Sigmoid colon (tissue), 6 donors: ENCODE measurements at regions not wholly inside any gene's neighbourhood (a gene's known extent, or its start where the extent isn't known, plus 50 kb on each side); places are given as distances from the start of the nearest gene placed in this dataset.

Experiments
- DNase-seq: peaks from one replicate; pipeline ENCODE4 v3.0.0-alpha.2; 2019
- H3K27ac ChIP-seq, 4 donors: fragments of 200-600 bp; sonication (generic); one replicate each; pipeline ENCODE4 v1.5.1; 2016 to 2019; ENCODE audit warnings: mild to moderate bottlenecking in 1 of 4
- H3K27me3 ChIP-seq, 3 donors: fragments of 200-600 bp; sonication (generic); one replicate each; pipeline ENCODE4 v1.5.1; 2019; ENCODE audit warnings: mild to moderate bottlenecking in 1 of 3
- H3K36me3 ChIP-seq, 4 donors: fragments of 200-600 bp; sonication (generic); one replicate each; pipeline ENCODE4 v1.5.1; 2016 to 2019
- H3K4me1 ChIP-seq, 4 donors: fragments of 200-600 bp; sonication (generic); one replicate each; pipeline ENCODE4 v1.5.1; 2017 to 2019
- H3K4me3 ChIP-seq, 4 donors: fragments of 200-600 bp; sonication (generic); one replicate each; pipeline ENCODE4 v1.5.1; 2017 to 2019; ENCODE audit warnings: mild to moderate bottlenecking in 2 of 4, moderate library complexity in 1 of 4
- H3K9me3 ChIP-seq, 4 donors: fragments of 200-600 bp in 3 of 4; sonication (generic) in 3 of 4; one replicate each; pipeline versions ENCODE4 v1.5.1 to v1.6.1; 2013 to 2019
- EP300 ChIP-seq, 4 donors: sonication (generic); formaldehyde crosslinking; IDR thresholded peaks; one replicate each; pipeline ENCODE4 v1.6.1; 2017; ENCODE audit warnings: antibody characterized with exemption in 4 of 4
- POLR2A ChIP-seq, 2 donors: fragments of 450-650 bp; IDR thresholded peaks; one replicate each; pipeline ENCODE4 v1.6.1; 2016; ENCODE audit warnings: antibody characterized with exemption in 2 of 2, mild to moderate bottlenecking in 2 of 2, moderate library complexity in 2 of 2
- POLR2AphosphoS5 ChIP-seq, 4 donors: sonication (generic); formaldehyde crosslinking; IDR thresholded peaks; one replicate each; pipeline ENCODE4 v1.6.1; 2017; ENCODE audit warnings: antibody characterized with exemption in 4 of 4
- WGBS, 2 donors: extraction: QIAGEN DNeasy Blood & Tissue Kit; methylation state at CpG; one replicate each; pipeline ENCODE4 v1.1.7; 2013; 5-methylcytosine and 5-hydroxymethylcytosine counted together
- intact Hi-C: fragments of 100-400 bp; cut with DNase I; formaldehyde crosslinking; loops from one replicate; pipeline ENCODE4 v1.15.1; 2023
- TF ChIP-seq, protein P1 (sequence below), 4 experiments: fragments of 450-650 bp in 3 of 4; fragments of 200-600 bp in 1 of 4; IDR thresholded peaks; one replicate each; pipeline ENCODE4 v1.5.1; 2016 to 2019; ENCODE audit warnings: antibody characterized with exemption in 4 of 4, mild to moderate bottlenecking in 3 of 4, moderate library complexity in 2 of 4
- donor health status: healthy with polysubstance abuse.
- donor health status: healthy.

GRCh38 chr11:112454841-112455240 is 194.2 kb upstream of the PLET1 start:
- no peaks in the 10 kb centered on the region for H3K9me3 ChIP-seq
- H3K27ac ChIP-seq: no peak overlapping the region
- no peaks in the 10 kb centered on the region for H3K4me1 ChIP-seq
- 29 to 70% methylated on average over 4 of the region's 4 CpGs for WGBS, 2 donors
- H3K27me3 ChIP-seq: no peaks in the 10 kb centered on the region
- intact Hi-C loops: loop anchor here (5.0 kb wide), 1 partner anchor 168 kb away; no protein-coding TSS in a partner anchor
- H3K36me3 ChIP-seq: no peaks in the 10 kb centered on the region
- no peak for DNase-seq
- TF ChIP-seq, protein P1, sequence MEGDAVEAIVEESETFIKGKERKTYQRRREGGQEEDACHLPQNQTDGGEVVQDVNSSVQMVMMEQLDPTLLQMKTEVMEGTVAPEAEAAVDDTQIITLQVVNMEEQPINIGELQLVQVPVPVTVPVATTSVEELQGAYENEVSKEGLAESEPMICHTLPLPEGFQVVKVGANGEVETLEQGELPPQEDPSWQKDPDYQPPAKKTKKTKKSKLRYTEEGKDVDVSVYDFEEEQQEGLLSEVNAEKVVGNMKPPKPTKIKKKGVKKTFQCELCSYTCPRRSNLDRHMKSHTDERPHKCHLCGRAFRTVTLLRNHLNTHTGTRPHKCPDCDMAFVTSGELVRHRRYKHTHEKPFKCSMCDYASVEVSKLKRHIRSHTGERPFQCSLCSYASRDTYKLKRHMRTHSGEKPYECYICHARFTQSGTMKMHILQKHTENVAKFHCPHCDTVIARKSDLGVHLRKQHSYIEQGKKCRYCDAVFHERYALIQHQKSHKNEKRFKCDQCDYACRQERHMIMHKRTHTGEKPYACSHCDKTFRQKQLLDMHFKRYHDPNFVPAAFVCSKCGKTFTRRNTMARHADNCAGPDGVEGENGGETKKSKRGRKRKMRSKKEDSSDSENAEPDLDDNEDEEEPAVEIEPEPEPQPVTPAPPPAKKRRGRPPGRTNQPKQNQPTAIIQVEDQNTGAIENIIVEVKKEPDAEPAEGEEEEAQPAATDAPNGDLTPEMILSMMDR (IDR thresholded peaks at IDR 0.05): no peak
- no peak for TF ChIP-seq POLR2A (IDR thresholded peaks at IDR 0.05)
- TF ChIP-seq EP300 (IDR thresholded peaks at IDR 0.05): no peak
- no peak overlapping the region for H3K4me3 ChIP-seq

GRCh38 chr11:112455791-112456190 is 195.1 kb upstream of the PLET1 start:
- Histone ChIP-seq H3K27me3 (no peaks in the 10 kb centered on the region), H3K4me3 (no peak overlapping the region), H3K4me1 (no peaks in the 10 kb centered on the region), H3K9me3 (no peaks in the 10 kb centered on the region), H3K36me3 (no peaks in the 10 kb centered on the region), H3K27ac (no peak overlapping the region)
- intact Hi-C loops: no loop called here
- no peak for DNase-seq
- WGBS, 2 donors: 80 to 94% methylated on average over 1 of the region's 1 CpG
- TF ChIP-seq POLR2A (IDR thresholded peaks at IDR 0.05): no peak
- no peak for TF ChIP-seq EP300 (IDR thresholded peaks at IDR 0.05)
- TF ChIP-seq, protein P1 (IDR thresholded peaks at IDR 0.05): no peak
- no peak for TF ChIP-seq POLR2AphosphoS5 (IDR thresholded peaks at IDR 0.05)

- WGBS, 2 donors: 95 to 99% methylated on average over 2 of the region's 2 CpGs
- Histone ChIP-seq H3K9me3 (no peaks in the 10 kb centered on the region), H3K27me3 (no peaks in the 10 kb centered on the region), H3K4me3 (no peak overlapping the region), H3K4me1 (no peaks in the 10 kb centered on the region), H3K36me3 (no peaks in the 10 kb centered on the region), H3K27ac (no peak overlapping the region)
- TF ChIP-seq POLR2A (IDR thresholded peaks at IDR 0.05) (no peak), EP300 (IDR thresholded peaks at IDR 0.05) (no peak), POLR2AphosphoS5 (IDR thresholded peaks at IDR 0.05) (no peak)
- TF ChIP-seq, protein P1 (IDR thresholded peaks at IDR 0.05): no peak
- intact Hi-C loops: no loop called here
- no peak for DNase-seq
These were observed 196.9 kb upstream of the PLET1 start for GRCh38 chr11:112457532-112457931.

- intact Hi-C loops: no loop called here
- Histone ChIP-seq H3K36me3 (no peaks in the 10 kb centered on the region), H3K4me3 (no peak overlapping the region), H3K27ac (no peak overlapping the region), H3K4me1 (no peaks in the 10 kb centered on the region), H3K27me3 (no peaks in the 10 kb centered on the region), H3K9me3 (no peaks in the 10 kb centered on the region)
- 41 to 80% methylated on average over 4 of the region's 4 CpGs for WGBS, 2 donors
- DNase-seq: no peak
- TF ChIP-seq EP300 (IDR thresholded peaks at IDR 0.05) (no peak), POLR2A (IDR thresholded peaks at IDR 0.05) (no peak), POLR2AphosphoS5 (IDR thresholded peaks at IDR 0.05) (no peak)
- TF ChIP-seq, protein P1 (IDR thresholded peaks at IDR 0.05): no peak
These were observed 198.3 kb upstream of the PLET1 start for GRCh38 chr11:112459001-112459400.

- no peaks in the 10 kb centered on the region for H3K27me3 ChIP-seq
- no peak overlapping the region for H3K27ac ChIP-seq
- H3K9me3 ChIP-seq: no peaks in the 10 kb centered on the region
- DNase-seq: no peak
- intact Hi-C loops: no loop called here
- no peaks in the 10 kb centered on the region for H3K36me3 ChIP-seq
- 89 to 91% methylated on average over 5 of the region's 5 CpGs for WGBS, 2 donors
- TF ChIP-seq POLR2AphosphoS5 (IDR thresholded peaks at IDR 0.05) (no peak), POLR2A (IDR thresholded peaks at IDR 0.05) (no peak), EP300 (IDR thresholded peaks at IDR 0.05) (no peak)
- TF ChIP-seq, protein P1 (IDR thresholded peaks at IDR 0.05): no peak
- H3K4me1 ChIP-seq: no peaks in the 10 kb centered on the region
- no peak overlapping the region for H3K4me3 ChIP-seq
These were observed 199.5 kb upstream of the PLET1 start for GRCh38 chr11:112460141-112460540.
